ENCODE measurements at regions not wholly inside any gene's neighbourhood (a gene's known extent, or its start where the extent isn't known, plus 50 kb on each side); places are given as distances from the start of the nearest gene placed in this dataset.

DNA sequence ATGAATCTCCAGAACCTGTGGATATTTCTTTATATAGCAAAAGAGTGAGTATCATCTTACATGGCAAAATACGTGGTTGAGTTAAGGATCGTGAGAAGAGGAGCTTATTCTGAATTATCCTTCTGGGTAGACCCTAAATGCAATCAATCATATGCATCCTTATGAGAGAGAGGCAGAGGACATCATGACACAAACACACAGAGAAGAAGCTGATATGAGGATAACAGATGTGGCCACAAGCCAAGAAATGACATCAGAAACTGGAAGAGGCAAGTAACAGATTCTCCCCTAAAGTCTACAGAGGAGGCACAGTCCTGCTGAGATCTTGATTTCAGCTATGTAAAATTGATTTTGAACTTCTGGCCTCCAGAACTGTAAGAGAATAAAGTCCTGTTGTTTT is 730.2 kb upstream of the ZNF804A start:
- TF ChIP-seq, protein P1, sequence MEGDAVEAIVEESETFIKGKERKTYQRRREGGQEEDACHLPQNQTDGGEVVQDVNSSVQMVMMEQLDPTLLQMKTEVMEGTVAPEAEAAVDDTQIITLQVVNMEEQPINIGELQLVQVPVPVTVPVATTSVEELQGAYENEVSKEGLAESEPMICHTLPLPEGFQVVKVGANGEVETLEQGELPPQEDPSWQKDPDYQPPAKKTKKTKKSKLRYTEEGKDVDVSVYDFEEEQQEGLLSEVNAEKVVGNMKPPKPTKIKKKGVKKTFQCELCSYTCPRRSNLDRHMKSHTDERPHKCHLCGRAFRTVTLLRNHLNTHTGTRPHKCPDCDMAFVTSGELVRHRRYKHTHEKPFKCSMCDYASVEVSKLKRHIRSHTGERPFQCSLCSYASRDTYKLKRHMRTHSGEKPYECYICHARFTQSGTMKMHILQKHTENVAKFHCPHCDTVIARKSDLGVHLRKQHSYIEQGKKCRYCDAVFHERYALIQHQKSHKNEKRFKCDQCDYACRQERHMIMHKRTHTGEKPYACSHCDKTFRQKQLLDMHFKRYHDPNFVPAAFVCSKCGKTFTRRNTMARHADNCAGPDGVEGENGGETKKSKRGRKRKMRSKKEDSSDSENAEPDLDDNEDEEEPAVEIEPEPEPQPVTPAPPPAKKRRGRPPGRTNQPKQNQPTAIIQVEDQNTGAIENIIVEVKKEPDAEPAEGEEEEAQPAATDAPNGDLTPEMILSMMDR (IDR thresholded peaks at IDR 0.05; ENCODE audit: poor library complexity, severe bottlenecking), result no peak
- no peak for TF ChIP-seq EP300 (conservative IDR thresholded peaks at IDR 0.05; ENCODE audit: poor library complexity, severe bottlenecking)
- TF ChIP-seq MXI1 (conservative IDR thresholded peaks at IDR 0.05; ENCODE audit: poor library complexity, severe bottlenecking), result no peak
- no peak for TF ChIP-seq SMC3 (conservative IDR thresholded peaks at IDR 0.05; ENCODE audit: poor library complexity)
- TF ChIP-seq, protein P2, sequence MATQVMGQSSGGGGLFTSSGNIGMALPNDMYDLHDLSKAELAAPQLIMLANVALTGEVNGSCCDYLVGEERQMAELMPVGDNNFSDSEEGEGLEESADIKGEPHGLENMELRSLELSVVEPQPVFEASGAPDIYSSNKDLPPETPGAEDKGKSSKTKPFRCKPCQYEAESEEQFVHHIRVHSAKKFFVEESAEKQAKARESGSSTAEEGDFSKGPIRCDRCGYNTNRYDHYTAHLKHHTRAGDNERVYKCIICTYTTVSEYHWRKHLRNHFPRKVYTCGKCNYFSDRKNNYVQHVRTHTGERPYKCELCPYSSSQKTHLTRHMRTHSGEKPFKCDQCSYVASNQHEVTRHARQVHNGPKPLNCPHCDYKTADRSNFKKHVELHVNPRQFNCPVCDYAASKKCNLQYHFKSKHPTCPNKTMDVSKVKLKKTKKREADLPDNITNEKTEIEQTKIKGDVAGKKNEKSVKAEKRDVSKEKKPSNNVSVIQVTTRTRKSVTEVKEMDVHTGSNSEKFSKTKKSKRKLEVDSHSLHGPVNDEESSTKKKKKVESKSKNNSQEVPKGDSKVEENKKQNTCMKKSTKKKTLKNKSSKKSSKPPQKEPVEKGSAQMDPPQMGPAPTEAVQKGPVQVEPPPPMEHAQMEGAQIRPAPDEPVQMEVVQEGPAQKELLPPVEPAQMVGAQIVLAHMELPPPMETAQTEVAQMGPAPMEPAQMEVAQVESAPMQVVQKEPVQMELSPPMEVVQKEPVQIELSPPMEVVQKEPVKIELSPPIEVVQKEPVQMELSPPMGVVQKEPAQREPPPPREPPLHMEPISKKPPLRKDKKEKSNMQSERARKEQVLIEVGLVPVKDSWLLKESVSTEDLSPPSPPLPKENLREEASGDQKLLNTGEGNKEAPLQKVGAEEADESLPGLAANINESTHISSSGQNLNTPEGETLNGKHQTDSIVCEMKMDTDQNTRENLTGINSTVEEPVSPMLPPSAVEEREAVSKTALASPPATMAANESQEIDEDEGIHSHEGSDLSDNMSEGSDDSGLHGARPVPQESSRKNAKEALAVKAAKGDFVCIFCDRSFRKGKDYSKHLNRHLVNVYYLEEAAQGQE (IDR thresholded peaks at IDR 0.05; ENCODE audit: borderline replicate concordance), result no peak
